ENCODE measurements at regions not wholly inside any gene's neighbourhood (a gene's known extent, or its start where the extent isn't known, plus 50 kb on each side); places are given as distances from the start of the nearest gene placed in this dataset.

- TF ChIP-seq GATA3 (IDR thresholded peaks at IDR 0.05; ENCODE audit: low read depth, low read length) (no peak), GATA2 (IDR thresholded peaks at IDR 0.05; ENCODE audit: low read depth, low read length) (no peak)
These were observed 69.1 kb upstream of the PTCH1 start for GRCh38 chr9:95585824-95586223.

Measured in SH-SY5Y (cell line).